Left colon (tissue), 2 donors: ENCODE measurements at regions not wholly inside any gene's neighbourhood (a gene's known extent, or its start where the extent isn't known, plus 50 kb on each side); places are given as distances from the start of the nearest gene placed in this dataset.

ENCODE experiments used
- ATAC-seq: fragments of 200-7000 bp; cut with Tn5 transposase; one replicate; pipeline ENCODE4 v1.9.1; 2020; ENCODE audit warnings: mild to moderate bottlenecking, moderate library complexity
- DNase-seq, 2 donors: peaks; one replicate each; pipeline ENCODE4 v3.0.0-alpha.2; 2020
- intact Hi-C, 2 donors: fragments of 100-400 bp; cut with DNase I in 1 of 2; cut with micrococcal nuclease in 1 of 2; formaldehyde crosslinking; loops; one replicate each; pipeline versions ENCODE4 v1.11.2 to v1.14.0; 2022; cut with DNase I, micrococcal nuclease
- donor health status: DM: no; HTN: no; CAD: no.
- donor health status: DM: yes; HTN: yes; CAD: no.

DNA sequence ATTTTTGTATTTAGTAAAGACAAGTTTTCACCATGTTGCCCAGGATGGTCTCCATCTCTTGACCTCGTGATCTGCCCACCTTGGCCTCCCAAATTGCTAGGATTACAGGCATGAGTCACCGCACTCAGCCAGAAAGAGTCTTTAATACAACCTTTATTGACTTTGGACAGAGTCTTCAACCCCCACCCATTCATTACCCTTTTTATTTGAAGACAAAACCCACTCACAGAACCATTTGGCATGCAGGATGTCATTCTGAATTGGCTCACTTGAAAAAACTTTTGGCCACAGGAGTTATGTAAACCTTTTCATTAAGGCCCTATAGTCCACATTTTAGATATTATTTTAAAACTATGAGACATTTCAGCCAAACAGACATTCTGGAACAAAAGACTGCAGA lies 217.9 kb upstream of the RND3 start:
- intact Hi-C loops = no loop called here
- ATAC-seq (no peak), DNase-seq (no peak)

GRCh38 chr2:150702791-150703190 lies 215.3 kb upstream of the RND3 start:
- DNase-seq = no peak
- no peak for ATAC-seq
- intact Hi-C loops = no loop called here

- intact Hi-C loops = no loop called here
- DNase-seq (no peak), ATAC-seq (no peak)
Observed at GRCh38 chr2:150700666-150701580, 213.5 kb upstream of the RND3 start.

GRCh38 chr2:150699218-150699617 lies 211.8 kb upstream of the RND3 start:
- intact Hi-C loops = loop anchor here in 1 of 2 donors (10.0 kb wide), 1 partner anchor 134 kb away; no protein-coding TSS in a partner anchor
- DNase-seq (no peak), ATAC-seq (no peak)

DNA sequence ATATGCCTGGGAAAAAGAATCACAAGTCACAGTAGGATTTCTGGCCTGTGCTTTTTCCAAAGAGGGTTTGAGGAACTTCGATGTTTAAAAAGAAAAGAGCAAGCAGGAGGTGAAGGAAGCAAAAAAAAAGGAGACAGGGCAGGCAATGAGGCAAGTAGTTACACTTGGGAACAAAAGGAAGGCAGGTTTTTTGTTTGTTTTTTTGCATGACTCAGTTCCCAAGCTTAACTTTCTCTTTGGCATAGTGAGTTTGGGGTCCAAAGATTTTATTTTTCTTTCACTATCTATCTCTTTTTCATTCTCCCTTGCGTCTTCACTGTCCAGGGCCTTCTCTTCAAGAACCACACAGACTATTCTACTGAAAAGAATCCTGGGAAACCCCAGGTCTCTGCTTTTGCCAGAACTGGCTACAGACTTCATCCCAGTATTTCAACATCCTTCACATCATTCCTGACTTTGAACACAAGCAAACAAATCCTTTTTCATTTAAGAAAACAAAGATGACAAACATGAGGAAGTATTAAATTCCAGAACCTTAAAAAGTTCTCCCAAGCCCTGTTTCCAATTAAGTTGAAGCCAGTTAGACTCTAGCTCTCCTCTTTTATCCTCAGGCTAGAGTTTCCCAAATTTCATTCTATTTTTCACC lies 210.7 kb upstream of the RND3 start:
- intact Hi-C loops = loop anchor here in 1 of 2 donors (10.0 kb wide), 1 partner anchor 133 kb away; no protein-coding TSS in a partner anchor
- no peak for DNase-seq
- ATAC-seq = no peak

- intact Hi-C loops = loop anchor here in 1 of 2 donors (10.0 kb wide), 1 partner anchor 133 kb away; no protein-coding TSS in a partner anchor
- DNase-seq (no peak), ATAC-seq (no peak)
Observed at GRCh38 chr2:150697596-150697995, 210.1 kb upstream of the RND3 start.

DNA sequence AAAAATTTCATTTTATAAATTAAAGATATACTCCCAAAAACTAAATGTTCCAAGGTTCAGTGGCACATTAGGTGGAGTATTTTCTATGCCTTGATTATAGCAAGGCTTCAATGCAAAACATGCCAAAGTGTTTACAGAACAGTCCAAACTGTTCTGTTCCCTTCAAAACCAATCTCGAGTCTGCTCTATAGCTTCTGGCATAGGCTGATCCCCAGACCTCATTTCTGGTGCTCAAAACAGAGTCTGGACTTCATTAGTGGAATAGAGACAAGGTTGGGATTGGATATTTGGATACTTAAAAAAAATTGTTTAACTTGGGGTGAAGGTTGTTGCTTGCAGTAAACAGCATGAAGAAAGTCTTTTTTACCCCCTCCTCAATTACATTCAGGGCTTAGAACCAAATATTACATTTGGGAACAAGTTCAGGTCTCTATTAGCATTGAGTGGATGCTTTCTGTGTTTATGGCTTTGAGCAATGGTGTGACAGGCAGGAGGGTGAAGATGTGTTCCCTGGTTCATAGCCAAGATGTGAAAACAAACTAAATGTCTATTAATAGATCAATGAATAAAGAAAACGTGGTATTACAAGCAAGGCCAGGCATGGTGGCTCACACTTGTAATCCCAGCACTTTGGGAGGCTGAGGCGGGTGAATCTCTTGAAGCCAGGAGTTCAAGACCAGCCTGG lies 208.1 kb upstream of the RND3 start:
- ATAC-seq (no peak), DNase-seq (no peak)
- intact Hi-C loops = loop anchor here in 1 of 2 donors (10.0 kb wide), 1 partner anchor 131 kb away; no protein-coding TSS in a partner anchor

DNA sequence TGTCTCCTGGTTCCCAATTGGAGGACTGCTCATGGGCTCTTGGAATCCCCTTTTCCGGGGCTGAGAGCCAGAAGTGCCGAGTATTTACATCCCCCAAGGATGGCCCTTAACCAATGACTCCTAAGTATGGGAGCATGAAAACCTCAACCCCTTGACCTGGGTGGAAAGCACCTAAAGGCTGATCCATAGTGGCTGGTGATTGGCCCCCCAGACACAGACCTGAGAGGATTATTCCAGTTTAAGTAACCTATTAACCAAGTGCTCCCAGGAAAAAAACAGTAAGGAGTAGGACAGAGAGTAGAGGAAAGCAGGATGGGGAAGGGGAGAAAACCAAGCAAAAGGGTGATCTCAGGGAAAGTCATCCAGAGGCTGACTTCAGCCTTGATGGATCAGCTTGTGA lies 206.1 kb upstream of the RND3 start:
- intact Hi-C loops = loop anchor here in 1 of 2 donors (10.0 kb wide), 1 partner anchor 129 kb away; no protein-coding TSS in a partner anchor
- ATAC-seq = no peak
- no peak for DNase-seq

DNA sequence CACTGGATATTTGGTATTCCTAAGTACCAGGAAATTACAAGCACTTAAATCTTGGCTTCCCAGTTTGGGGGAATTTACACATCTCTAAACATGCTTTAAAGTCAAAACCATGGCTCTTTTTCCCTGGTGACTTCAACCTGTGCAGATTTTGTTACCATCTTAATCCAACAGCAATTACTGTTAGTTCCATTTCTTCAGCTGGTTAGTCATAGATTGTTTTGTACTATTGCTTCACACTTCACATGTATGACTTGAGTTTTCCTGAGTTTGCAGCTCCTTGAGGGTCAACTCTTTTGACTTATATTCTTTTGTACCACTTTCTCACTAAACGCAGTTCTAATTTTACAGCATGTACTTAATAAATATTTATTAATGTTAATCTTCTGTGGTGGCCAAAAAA lies 203.4 kb upstream of the RND3 start:
- DNase-seq (no peak), ATAC-seq (no peak)
- intact Hi-C loops = loop anchor here in 1 of 2 donors (10.0 kb wide), 1 partner anchor 126 kb away; no protein-coding TSS in a partner anchor

DNA sequence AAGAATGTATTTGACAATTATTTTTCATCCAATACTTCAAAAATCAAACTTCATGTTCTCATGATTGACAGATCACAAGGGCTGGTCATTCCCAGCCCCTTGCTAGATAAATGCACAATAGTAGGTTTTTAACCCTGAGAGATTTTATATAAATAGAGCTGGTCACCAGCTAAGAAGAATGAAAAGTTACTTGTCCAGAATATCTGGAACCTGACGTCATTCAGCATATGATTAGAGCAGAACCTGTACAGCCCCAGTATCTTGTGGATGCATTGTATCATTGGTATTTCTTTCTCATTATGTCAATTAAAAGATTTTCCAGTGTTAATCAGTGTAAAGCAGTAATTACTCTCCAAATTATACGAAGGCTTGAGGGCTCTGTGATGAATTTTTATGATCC lies 202.8 kb upstream of the RND3 start:
- DNase-seq (no peak), ATAC-seq (no peak)
- intact Hi-C loops = loop anchor here in 1 of 2 donors (10.0 kb wide), 1 partner anchor 125 kb away; no protein-coding TSS in a partner anchor

DNA sequence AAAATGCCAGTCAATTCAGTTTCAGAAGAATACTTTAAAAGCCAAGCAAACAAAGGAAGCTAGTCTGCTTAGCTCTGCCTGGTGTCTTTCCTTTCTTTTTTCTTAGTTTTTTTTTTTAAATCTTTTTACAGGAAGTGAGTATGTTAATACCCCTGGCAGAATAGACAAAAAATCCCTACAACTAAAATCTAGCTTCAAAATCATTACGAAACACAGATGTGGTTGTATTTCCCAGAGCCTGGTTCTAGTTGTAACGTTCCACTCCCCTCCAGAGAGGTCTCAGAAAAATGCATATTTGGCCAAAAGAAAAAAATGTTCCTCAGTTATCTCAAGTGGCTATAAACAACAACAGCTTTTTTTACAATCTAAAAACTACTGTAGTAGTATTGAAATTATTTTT lies 202.1 kb upstream of the RND3 start:
- intact Hi-C loops = no loop called here
- ATAC-seq (no peak), DNase-seq (no peak)

GRCh38 chr2:150688016-150688415 lies 200.5 kb upstream of the RND3 start:
- no peak for DNase-seq
- no peak for ATAC-seq
- intact Hi-C loops = no loop called here

DNA sequence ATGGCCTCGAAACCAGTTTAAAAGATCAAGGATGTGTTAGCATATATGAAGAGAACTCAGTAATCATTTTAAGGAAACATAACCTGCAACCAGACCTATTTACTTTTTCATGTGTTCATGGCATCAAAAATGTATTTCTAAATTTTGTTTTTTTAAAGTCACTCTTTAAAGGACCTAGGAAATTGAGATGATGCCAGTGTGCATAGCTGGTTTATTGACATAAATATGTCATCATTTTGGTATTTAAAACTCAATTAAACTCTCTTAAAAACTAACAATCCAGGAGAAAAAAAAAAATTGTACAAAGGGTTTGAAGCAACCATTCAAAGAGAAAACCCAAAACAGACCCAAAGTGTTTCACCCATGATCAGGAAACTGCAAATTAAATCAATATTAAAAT lies 198.9 kb upstream of the RND3 start:
- ATAC-seq (no peak), DNase-seq (no peak)
- intact Hi-C loops = no loop called here

GRCh38 chr2:150681120-150681804 lies 193.8 kb upstream of the RND3 start:
- ATAC-seq (no peak), DNase-seq (no peak)
- intact Hi-C loops = no loop called here

DNA sequence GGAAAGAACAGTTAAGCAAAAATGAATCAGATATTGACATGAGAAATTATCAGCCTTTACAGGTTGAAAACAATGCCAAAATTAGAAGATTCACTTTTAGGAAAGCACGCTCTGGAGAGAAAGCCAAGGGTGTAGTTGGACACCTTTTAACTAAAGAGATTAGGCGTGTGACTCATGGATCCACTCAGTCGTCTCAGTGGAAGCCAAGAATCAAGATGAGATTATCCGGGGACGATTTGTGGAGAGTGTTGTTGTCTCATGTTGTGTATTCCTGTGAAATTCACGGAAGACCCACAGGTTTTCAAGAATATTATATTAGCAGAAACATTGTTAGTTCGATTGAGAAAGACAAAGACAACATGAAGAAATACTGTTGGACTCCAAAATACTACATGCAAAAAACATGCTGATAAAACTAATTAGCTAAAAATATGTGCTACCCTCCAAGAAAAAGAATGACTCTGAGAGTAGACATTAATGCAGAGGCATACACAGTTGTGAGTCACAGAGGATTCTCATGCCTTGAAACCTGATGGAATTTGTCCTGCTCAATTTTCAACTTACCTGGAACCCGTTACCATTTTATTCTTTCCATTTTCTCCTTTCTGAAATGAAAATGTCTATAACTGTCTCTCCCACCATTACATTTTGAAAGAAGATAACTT lies 192.1 kb upstream of the RND3 start:
- no peak for DNase-seq
- intact Hi-C loops = no loop called here
- ATAC-seq = no peak

GRCh38 chr2:150677551-150677950 lies 190.1 kb upstream of the RND3 start:
- ATAC-seq (no peak), DNase-seq (no peak)
- intact Hi-C loops = no loop called here

DNA sequence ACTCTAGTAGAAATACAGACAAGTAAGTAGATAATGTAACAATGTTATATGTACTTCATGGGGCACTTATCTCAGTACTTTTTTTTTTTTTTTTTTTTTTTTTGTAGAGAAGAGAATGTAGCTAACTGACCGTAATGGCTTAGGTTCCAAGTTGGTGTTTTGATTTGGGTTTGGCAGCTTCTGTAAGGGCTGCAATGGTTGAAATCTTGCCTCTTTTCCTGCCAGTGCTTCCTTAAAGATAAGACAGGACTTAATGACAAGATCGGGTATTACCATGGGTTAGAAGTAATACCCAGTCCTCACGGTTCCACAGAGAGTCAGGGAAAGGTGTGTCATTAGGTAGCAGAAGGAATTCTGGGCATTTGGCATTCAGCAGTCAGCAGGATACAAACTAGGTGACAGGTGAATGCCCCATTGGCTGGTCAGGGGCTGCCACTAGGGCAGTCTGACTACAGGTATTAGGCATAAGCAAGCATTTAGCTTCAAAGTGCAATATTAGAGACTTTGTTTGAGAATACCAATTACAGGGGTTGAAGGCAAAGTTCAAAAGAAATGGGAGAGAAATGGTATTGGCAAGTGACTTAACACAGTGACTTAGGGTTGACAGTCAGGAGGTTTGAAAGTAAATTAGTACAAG lies 189.4 kb upstream of the RND3 start:
- intact Hi-C loops = no loop called here
- DNase-seq (no peak), ATAC-seq (no peak)

DNA sequence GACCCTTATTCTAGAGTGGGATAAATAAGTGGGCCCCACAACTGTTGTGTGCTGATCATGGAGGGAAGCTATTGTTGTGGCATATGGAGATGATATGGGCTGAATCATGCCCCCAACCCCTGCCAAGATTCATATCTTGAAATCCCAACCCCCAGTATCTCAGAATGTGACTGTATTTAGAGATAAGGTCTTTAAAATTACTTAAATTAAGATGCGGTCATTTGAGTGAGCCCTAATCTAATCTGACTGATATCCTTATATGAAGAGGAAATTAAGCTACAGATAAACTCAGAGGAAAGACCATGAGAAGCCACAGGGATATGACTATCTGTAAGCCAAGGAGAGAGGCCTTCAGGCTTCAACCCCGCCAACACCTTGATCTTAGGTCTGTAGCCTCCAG lies 188.3 kb upstream of the RND3 start:
- ATAC-seq (no peak), DNase-seq (no peak)
- intact Hi-C loops = no loop called here
